B cell (primary cell): ENCODE measurements at regions not wholly inside any gene's neighbourhood (a gene's known extent, or its start where the extent isn't known, plus 50 kb on each side); places are given as distances from the start of the nearest gene placed in this dataset.

Experiments
- ATAC-seq: fragments of 200-7000 bp; cut with Tn5 transposase; one replicate; pipeline ENCODE4 v1.10.0; 2021; ENCODE audit warnings: low read depth, mild to moderate bottlenecking, moderate number of reproducible peaks, moderate library complexity
- CTCF ChIA-PET: fragments of 350-600 bp; sonication (Branson Sonifier 250); formaldehyde crosslinking; loops from one replicate; lab custom pipeline; 2021; ENCODE audit warnings: antibody characterized with exemption, inconsistent platforms; lab: Charles Lee
- POLR2A ChIA-PET: fragments of 350-600 bp; sonication (Branson Sonifier 250); formaldehyde crosslinking; loops from one replicate; lab custom pipeline; 2021; ENCODE audit warnings: antibody characterized with exemption; lab: Charles Lee
- DNase-seq: peaks from one replicate; pipeline ENCODE4 v3.0.0; 2013
- H2AFZ ChIP-seq: 2 replicates; pipeline ENCODE4 v1.6.1; 2012; ENCODE audit warnings: mild to moderate bottlenecking, low read depth, low read length; ENCODE audit not compliant: insufficient read depth, poor library complexity, severe bottlenecking
- H3K27ac ChIP-seq, 2 donors: 1 replicate in 1 of 2; 2 replicates in 1 of 2; pipeline ENCODE4 v1.5.1; 2012 to 2013; ENCODE audit warnings: low read length in 2 of 2, mild to moderate bottlenecking in 2 of 2, moderate library complexity in 1 of 2
- H3K27me3 ChIP-seq, 4 experiments: fragments of 200-600 bp in 1 of 4; sonication (generic) in 1 of 4; replicated peaks in 1 of 4; 1 replicate in 2 of 4; 2 replicates in 2 of 4; pipeline versions ENCODE4 v1.6.1 to v1.7.0; 2013 to 2016; ENCODE audit warnings: low read length in 3 of 4, mild to moderate bottlenecking in 2 of 4, mixed read lengths in 1 of 4, moderate library complexity in 1 of 4; ENCODE audit not compliant: insufficient read depth in 4 of 4, control insufficient read depth in 3 of 4; ENCODE audit errors: control extremely low read depth in 1 of 4
- H3K36me3 ChIP-seq, 2 experiments: replicated peaks in 1 of 2; 1 replicate in 1 of 2; 2 replicates in 1 of 2; pipeline versions ENCODE4 v1.6.1 to v1.7.1; 2013; ENCODE audit warnings: low read length in 1 of 2; ENCODE audit not compliant: insufficient read depth in 2 of 2, control insufficient read depth in 1 of 2; ENCODE audit errors: control extremely low read depth in 1 of 2, extremely low read depth in 1 of 2
- H3K4me1 ChIP-seq, 2 donors: fragments of 200-600 bp in 1 of 2; sonication (generic) in 1 of 2; 1 replicate in 1 of 2; 2 replicates in 1 of 2; pipeline versions ENCODE4 v1.5.1 to v1.6.1; 2013 to 2017; ENCODE audit warnings: low read length in 2 of 2; ENCODE audit not compliant: control insufficient read depth in 2 of 2, insufficient read depth in 2 of 2
- H3K4me2 ChIP-seq: replicated peaks from 2 replicates; pipeline ENCODE3; 2012; ENCODE audit warnings: mild to moderate bottlenecking, low read depth, low read length; ENCODE audit not compliant: poor library complexity, severe bottlenecking
- H3K4me3 ChIP-seq, 5 experiments: fragments of 200-600 bp in 1 of 5; sonication (generic) in 1 of 5; 1 replicate in 3 of 5; 2 replicates in 2 of 5; pipeline versions ENCODE4 v1.5.1 to v1.7.0; 2011 to 2016; ENCODE audit warnings: low read length in 4 of 5, mild to moderate bottlenecking in 4 of 5, low read depth in 2 of 5, control low read depth in 1 of 5, moderate library complexity in 1 of 5; ENCODE audit not compliant: insufficient read depth in 1 of 5; ENCODE audit errors: control extremely low read depth in 1 of 5, extremely low read depth in 1 of 5
- H3K79me2 ChIP-seq: fragments of 200-600 bp; sonication (generic); one replicate; pipeline ENCODE4 v1.6.0; 2016; ENCODE audit warnings: low read length; ENCODE audit not compliant: control insufficient read depth, insufficient read depth
- H3K9ac ChIP-seq: fragments of 200-600 bp; sonication (generic); 2 replicates; pipeline ENCODE4 v1.6.1; 2017; ENCODE audit warnings: mild to moderate bottlenecking, low read length, moderate library complexity
- H3K9me3 ChIP-seq, 3 donors: one replicate each; pipeline versions ENCODE4 v1.6.1 to v1.7.1; 2013; ENCODE audit warnings: low read length in 2 of 3; ENCODE audit not compliant: control insufficient read depth in 2 of 3, insufficient read depth in 1 of 3; ENCODE audit errors: control extremely low read depth in 1 of 3
- H4K20me1 ChIP-seq: 2 replicates; pipeline ENCODE4 v1.6.0; 2012; ENCODE audit warnings: mild to moderate bottlenecking, low read length; ENCODE audit not compliant: insufficient read depth, control insufficient read depth, poor library complexity, severe bottlenecking
- H3K27ac Mint-ChIP-seq: one replicate; pipeline ENCODE4 v1.8.0; 2021; ENCODE audit warnings: mixed read lengths
- H3K27me3 Mint-ChIP-seq: one replicate; pipeline ENCODE4 v1.8.0; 2021; ENCODE audit warnings: mixed read lengths
- H3K4me1 Mint-ChIP-seq: one replicate; pipeline ENCODE4 v1.8.0; 2021; ENCODE audit warnings: mixed read lengths
- H3K4me3 Mint-ChIP-seq: one replicate; pipeline ENCODE4 v1.8.0; 2021; ENCODE audit warnings: mixed read lengths
- H3K9me3 Mint-ChIP-seq: one replicate; pipeline ENCODE4 v1.8.0; 2022; ENCODE audit warnings: mixed read lengths; ENCODE audit not compliant: insufficient read depth
- EZH2 ChIP-seq: IDR thresholded peaks from 2 replicates; pipeline ENCODE4 v1.6.1; 2012; ENCODE audit warnings: borderline replicate concordance, low read depth, mild to moderate bottlenecking, moderate library complexity, low read length; ENCODE audit not compliant: insufficient read depth, poor library complexity, severe bottlenecking
- WGBS: methylation state at CpG from one replicate; pipeline ENCODE4 v1.1.5; 2013; ENCODE audit warnings: missing lambda C conversion rate; ENCODE audit not compliant: insufficient coverage; 5-methylcytosine and 5-hydroxymethylcytosine counted together
- intact Hi-C: fragments of 100-400 bp; cut with micrococcal nuclease; formaldehyde crosslinking; loops from one replicate; pipeline ENCODE4 v1.10.0; 2022
- TF ChIP-seq, protein P1 (sequence below): fragments of 200-600 bp; IDR thresholded peaks from one replicate; pipeline ENCODE4 v1.8.0; 2022; ENCODE audit warnings: antibody characterized with exemption, mild to moderate bottlenecking

DNA sequence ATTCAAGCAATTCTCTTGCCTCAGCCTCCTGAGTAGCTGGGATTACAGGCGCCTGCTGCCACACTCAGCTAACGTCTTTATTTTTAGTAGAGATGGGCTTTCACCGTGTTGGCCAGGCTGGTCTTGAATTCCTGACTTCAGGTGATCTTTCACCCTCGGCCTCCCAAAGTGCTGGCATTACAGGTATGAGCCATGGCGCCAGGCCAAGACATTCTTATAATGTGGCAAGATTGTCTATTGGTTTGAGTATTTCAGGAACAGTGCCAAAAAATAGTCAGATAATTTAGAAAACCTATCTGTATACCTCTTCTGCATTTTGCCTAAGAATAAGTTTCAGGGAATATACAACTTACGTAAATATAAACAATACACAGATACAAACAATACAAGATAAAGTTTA lies 136.8 kb downstream of the TMA16 start:
- Histone ChIP-seq H3K27me3 (no peaks in the 10 kb centered on the region), H4K20me1 (no peaks in the 10 kb centered on the region), H3K4me2 (no peak overlapping the region), H3K36me3 (no peaks in the 10 kb centered on the region), H3K9me3 (no peaks in the 10 kb centered on the region), H3K4me1 (no peaks in the 10 kb centered on the region), H3K4me3 (no peak overlapping the region), H3K9ac (no peak overlapping the region), H2AFZ (no peak overlapping the region), H3K79me2 (no peaks in the 10 kb centered on the region), H3K27ac (no peak overlapping the region)
- Mint-ChIP-seq H3K4me1 (no peaks in the 10 kb centered on the region), H3K4me3 (no peak overlapping the region), H3K9me3 (no peaks in the 10 kb centered on the region), H3K27ac (no peak overlapping the region), H3K27me3 (no peaks in the 10 kb centered on the region)
- TF ChIP-seq, protein P1, sequence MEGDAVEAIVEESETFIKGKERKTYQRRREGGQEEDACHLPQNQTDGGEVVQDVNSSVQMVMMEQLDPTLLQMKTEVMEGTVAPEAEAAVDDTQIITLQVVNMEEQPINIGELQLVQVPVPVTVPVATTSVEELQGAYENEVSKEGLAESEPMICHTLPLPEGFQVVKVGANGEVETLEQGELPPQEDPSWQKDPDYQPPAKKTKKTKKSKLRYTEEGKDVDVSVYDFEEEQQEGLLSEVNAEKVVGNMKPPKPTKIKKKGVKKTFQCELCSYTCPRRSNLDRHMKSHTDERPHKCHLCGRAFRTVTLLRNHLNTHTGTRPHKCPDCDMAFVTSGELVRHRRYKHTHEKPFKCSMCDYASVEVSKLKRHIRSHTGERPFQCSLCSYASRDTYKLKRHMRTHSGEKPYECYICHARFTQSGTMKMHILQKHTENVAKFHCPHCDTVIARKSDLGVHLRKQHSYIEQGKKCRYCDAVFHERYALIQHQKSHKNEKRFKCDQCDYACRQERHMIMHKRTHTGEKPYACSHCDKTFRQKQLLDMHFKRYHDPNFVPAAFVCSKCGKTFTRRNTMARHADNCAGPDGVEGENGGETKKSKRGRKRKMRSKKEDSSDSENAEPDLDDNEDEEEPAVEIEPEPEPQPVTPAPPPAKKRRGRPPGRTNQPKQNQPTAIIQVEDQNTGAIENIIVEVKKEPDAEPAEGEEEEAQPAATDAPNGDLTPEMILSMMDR: no peak
- no peak for TF ChIP-seq EZH2
- intact Hi-C loops: no loop called here
- no peak for ATAC-seq
- no peak for DNase-seq
- WGBS: 100% methylated on average over 4 of the region's 6 CpGs
- ChIA-PET CTCF (interaction anchor here (0.7 to 1.2 kb wide), 3 partner anchors 9 to 31 kb away, joined by 3 to 7 read pairs (median 5); no protein-coding TSS in a partner anchor), POLR2A (no interaction called here)

DNA sequence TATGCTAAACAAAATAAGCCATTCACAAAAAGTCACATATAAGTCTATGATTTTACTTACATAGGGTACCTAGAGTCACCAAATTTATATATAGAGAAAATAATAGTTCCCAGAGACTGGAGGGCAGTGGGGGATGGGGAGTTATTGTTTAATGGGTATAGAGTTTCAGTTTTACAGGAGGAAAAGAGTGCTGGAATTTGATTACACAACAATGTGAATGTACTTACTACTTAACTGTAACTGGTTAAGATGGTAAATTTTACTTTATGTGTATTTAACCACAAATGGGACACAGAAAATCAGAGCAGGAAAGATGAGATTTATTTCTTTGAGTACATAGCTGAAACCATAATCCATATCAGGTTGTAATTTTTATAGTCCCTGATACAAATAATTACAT lies 144.4 kb downstream of the TMA16 start:
- Histone ChIP-seq H3K36me3 (no peaks in the 10 kb centered on the region), H3K4me2 (no peak overlapping the region), H3K9ac (no peak overlapping the region), H3K9me3 (no peaks in the 10 kb centered on the region), H3K27ac (no peak overlapping the region), H2AFZ (no peak overlapping the region), H4K20me1 (no peaks in the 10 kb centered on the region), H3K4me3 (no peak overlapping the region), H3K27me3 (no peaks in the 10 kb centered on the region), H3K79me2 (no peaks in the 10 kb centered on the region), H3K4me1 (no peaks in the 10 kb centered on the region)
- TF ChIP-seq, protein P1: no peak
- TF ChIP-seq EZH2: no peak
- ChIA-PET POLR2A (no interaction called here), CTCF (interaction anchor here (1.4 kb wide), 1 partner anchor 116 kb away, joined by 3 read pairs; no protein-coding TSS in a partner anchor)
- Mint-ChIP-seq H3K9me3 (no peaks in the 10 kb centered on the region), H3K4me3 (no peak overlapping the region), H3K27ac (no peak overlapping the region), H3K27me3 (no peaks in the 10 kb centered on the region), H3K4me1 (peaks cover 8% of the 10 kb centered on the region)
- DNase-seq: no peak
- ATAC-seq: no peak
- intact Hi-C loops: loop anchor here (2.0 kb wide), 1 partner anchor 14 kb away; no protein-coding TSS in a partner anchor
